HUES64 (cell line): ENCODE measurements at regions not wholly inside any gene's neighbourhood (a gene's known extent, or its start where the extent isn't known, plus 50 kb on each side); places are given as distances from the start of the nearest gene placed in this dataset.

Experiments
- H3K27ac ChIP-seq: 2 replicates; pipeline ENCODE4 v1.7.0; 2013; ENCODE audit warnings: low read depth, low read length, inconsistent platforms
- H3K27me3 ChIP-seq: 2 replicates; pipeline ENCODE4 v1.6.1; 2013; ENCODE audit warnings: mild to moderate bottlenecking, low read length; ENCODE audit not compliant: insufficient read depth
- H3K36me3 ChIP-seq: 2 replicates; pipeline ENCODE4 v1.6.1; 2013; ENCODE audit warnings: mild to moderate bottlenecking, low read length; ENCODE audit not compliant: insufficient read depth
- H3K4me1 ChIP-seq: 2 replicates; pipeline ENCODE4 v1.6.1; 2013; ENCODE audit warnings: mild to moderate bottlenecking, low read length, moderate library complexity; ENCODE audit not compliant: insufficient read depth
- H3K4me3 ChIP-seq: 2 replicates; pipeline ENCODE4 v1.5.1; 2013; ENCODE audit warnings: mild to moderate bottlenecking, low read length, moderate library complexity
- H3K9ac ChIP-seq: 2 replicates; pipeline ENCODE4 v1.6.1; 2013; ENCODE audit warnings: mild to moderate bottlenecking, low read depth, low read length
- H3K9me3 ChIP-seq: 2 replicates; pipeline ENCODE4 v1.6.1; 2013; ENCODE audit warnings: low read depth, low read length; ENCODE audit not compliant: insufficient read depth
- WGBS: fragments of 150-250, 120-280 bp; methylation state at CpG from one replicate; pipeline ENCODE4 v1.1.7; 2013; ENCODE audit warnings: missing lambda C conversion rate; 5-methylcytosine and 5-hydroxymethylcytosine counted together

DNA sequence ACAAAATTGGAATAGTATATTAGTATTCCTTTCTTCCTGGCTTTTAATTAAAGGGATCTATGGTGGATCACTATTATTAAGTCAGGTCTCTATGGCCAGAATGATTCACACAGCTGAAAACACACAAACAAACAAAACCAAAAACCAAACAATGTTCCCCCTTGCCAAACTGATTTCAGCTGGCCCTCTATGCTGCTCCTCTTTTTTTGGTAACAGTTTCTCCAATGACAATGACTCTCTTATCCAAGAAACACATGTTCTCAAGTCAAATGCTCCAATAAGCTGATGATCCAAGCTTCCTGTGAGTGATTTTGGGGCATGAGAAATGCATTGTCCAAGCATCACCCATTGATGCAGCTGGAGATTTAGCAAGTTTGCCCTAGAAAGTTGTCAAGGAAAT is 193.4 kb upstream of the TUT7 start:
- peaks cover 23% of the 10 kb centered on the region for H3K4me1 ChIP-seq
- no peak overlapping the region for H3K9ac ChIP-seq
- no peaks in the 10 kb centered on the region for H3K36me3 ChIP-seq
- no peaks in the 10 kb centered on the region for H3K9me3 ChIP-seq
- no peak overlapping the region for H3K27ac ChIP-seq
- H3K27me3 ChIP-seq: no peaks in the 10 kb centered on the region
- H3K4me3 ChIP-seq: no peak overlapping the region

DNA sequence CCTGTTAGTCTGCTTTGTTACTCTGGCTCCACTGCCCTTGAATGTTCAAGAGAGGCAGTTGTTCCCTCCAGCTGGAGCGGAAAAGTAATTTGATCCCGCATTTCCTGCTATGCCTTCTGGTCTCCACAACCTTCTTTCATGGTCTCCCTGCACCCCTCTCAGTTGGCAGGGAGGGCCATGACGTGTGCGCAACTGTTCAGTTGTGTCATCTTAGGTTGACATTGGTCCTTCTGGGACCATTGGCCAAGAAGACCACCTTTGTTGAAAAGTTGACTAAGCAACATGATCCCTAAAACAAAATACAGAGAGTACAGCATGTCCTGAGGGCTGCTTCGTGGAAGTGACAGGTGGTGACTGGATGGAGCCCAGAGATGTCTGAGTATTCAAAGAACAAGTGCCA is 192.5 kb upstream of the TUT7 start:
- H3K4me3 ChIP-seq: no peak overlapping the region
- H3K36me3 ChIP-seq: no peaks in the 10 kb centered on the region
- H3K27me3 ChIP-seq: no peaks in the 10 kb centered on the region
- no peak overlapping the region for H3K9ac ChIP-seq
- H3K4me1 ChIP-seq: peaks cover 26% of the 10 kb centered on the region
- 88% methylated on average over 5 of the region's 5 CpGs for WGBS
- no peaks in the 10 kb centered on the region for H3K9me3 ChIP-seq
- H3K27ac ChIP-seq: no peak overlapping the region

DNA sequence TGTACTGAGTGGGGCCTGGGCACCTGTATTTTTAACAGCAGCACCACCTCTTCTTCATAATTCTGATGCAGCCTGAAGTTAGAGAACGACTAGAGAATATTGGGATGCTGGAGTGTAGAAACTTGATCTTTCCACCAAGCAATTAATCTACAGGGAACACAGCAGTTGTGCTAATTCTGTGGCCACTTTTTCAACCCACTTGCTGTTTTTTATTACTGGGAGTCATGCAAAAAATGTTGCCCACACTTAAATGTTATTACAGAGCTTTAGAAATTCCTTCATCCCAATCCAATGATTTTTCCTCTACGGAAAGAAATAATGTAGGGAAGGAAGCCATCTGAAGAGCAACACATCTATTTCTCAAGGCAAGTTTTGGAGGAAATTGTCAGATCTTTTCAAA is 190.9 kb upstream of the TUT7 start:
- no peak overlapping the region for H3K9ac ChIP-seq
- 67% methylated on average over 1 of the region's 2 CpGs for whole genome bisulfite sequencing
- H3K4me1 ChIP-seq: peaks cover 26% of the 10 kb centered on the region
- H3K27me3 ChIP-seq: no peaks in the 10 kb centered on the region
- H3K9me3 ChIP-seq: no peaks in the 10 kb centered on the region
- H3K36me3 ChIP-seq: no peaks in the 10 kb centered on the region
- H3K4me3 ChIP-seq: no peak overlapping the region
- H3K27ac ChIP-seq: no peak overlapping the region

DNA sequence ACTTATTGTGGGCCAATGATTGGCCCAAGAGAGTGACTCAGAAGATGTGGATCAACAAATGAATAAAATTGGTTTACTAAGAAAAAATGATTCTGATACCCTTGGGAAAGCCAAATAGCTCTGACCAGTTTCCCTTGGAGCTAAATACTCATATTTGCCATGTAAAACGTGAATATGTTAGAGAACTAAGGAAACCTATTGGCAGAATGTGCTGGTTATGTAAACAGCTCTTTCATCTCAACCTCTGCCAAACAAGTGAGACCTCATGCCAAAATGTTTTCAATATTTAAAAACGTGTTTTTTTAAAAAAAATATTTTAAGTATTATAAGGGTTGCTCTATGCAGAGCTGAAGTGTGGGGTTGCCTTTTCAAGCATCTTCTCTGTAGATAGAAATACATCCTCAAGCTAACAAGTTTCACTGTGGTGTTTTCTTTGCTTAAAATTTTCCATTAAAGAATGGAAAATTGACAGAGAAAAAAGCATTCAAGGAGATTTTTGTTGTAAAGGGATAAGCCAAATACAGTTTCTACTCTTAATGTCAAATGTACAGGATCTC is 186.9 kb upstream of the TUT7 start:
- H3K27me3 ChIP-seq: no peaks in the 10 kb centered on the region
- no peak overlapping the region for H3K9ac ChIP-seq
- H3K27ac ChIP-seq: no peak overlapping the region
- H3K9me3 ChIP-seq: no peaks in the 10 kb centered on the region
- H3K36me3 ChIP-seq: no peaks in the 10 kb centered on the region
- H3K4me3 ChIP-seq: no peak overlapping the region
- 75% methylated on average over 1 of the region's 2 CpGs for WGBS
- H3K4me1 ChIP-seq: peaks cover 14% of the 10 kb centered on the region

DNA sequence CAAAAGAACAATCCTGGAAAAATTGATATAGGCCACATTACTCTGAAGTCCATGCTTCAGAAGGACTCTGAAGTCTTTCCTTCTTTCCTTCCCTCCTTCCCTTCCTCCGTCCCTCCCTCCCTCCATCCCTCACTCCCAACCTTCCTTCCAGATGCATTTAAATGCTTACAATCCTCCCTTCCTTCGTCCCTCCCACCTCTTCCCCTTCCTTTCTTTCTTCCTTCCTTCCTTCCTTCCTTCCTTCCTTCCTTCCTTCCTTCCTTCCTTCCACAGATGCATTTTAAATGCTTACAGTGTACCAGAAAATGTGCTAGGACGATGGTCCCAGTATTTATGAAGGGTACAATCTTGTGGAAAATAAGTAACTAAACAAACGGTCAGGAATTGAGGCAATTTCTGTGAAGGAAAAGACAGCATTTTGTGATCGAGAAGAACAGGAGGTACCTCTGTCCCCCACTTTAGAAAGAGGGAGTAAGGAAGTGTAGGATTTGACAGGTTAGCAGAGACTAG is 181.3 kb upstream of the TUT7 start:
- H3K36me3 ChIP-seq: no peaks in the 10 kb centered on the region
- no peak overlapping the region for H3K4me3 ChIP-seq
- peaks cover 7% of the 10 kb centered on the region; the same call in 1 of the 2 replicates for H3K4me1 ChIP-seq
- H3K9me3 ChIP-seq: no peaks in the 10 kb centered on the region
- H3K9ac ChIP-seq: no peak overlapping the region
- H3K27ac ChIP-seq: no peak overlapping the region
- 91% methylated on average over 5 of the region's 5 CpGs for WGBS
- no peaks in the 10 kb centered on the region for H3K27me3 ChIP-seq

DNA sequence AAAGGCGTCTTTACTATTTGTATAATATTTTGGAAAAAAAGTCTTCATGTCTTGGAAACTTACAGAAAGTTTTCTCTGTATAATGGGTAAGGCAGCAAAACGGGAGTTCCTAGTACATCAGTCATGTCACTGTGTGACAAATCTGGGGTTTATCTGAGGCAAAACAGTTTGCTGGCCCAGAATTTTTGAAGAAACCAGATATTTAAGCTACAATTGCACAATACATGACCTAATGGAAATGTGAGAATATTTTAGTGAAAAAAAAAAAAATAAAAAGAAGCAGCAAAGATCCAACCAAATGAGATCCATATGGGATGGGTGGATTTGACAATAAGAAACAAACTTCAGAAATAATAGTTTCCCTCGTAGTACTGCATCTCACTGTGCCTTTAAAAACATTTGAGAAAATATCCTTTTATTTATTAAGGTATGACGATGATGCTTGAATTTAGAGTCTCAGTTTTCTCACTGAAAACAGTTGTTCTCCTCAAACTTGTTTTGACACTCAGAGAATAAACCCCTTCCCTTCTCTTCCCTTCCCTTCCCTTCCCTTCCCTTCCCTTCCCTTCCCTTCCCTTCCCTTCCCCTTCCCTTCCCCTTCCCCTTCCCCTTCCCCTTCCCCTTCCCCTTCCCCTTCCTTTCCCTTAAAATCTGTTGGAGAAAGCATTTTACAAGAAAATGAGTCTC is 180.5 kb upstream of the TUT7 start:
- H3K36me3 ChIP-seq: no peaks in the 10 kb centered on the region
- peaks cover 7% of the 10 kb centered on the region; the same call in 1 of the 2 replicates for H3K4me1 ChIP-seq
- H3K27ac ChIP-seq: no peak overlapping the region
- H3K27me3 ChIP-seq: no peaks in the 10 kb centered on the region
- H3K9ac ChIP-seq: no peak overlapping the region
- no peak overlapping the region for H3K4me3 ChIP-seq
- 97% methylated on average over 2 of the region's 4 CpGs for WGBS
- H3K9me3 ChIP-seq: no peaks in the 10 kb centered on the region

DNA sequence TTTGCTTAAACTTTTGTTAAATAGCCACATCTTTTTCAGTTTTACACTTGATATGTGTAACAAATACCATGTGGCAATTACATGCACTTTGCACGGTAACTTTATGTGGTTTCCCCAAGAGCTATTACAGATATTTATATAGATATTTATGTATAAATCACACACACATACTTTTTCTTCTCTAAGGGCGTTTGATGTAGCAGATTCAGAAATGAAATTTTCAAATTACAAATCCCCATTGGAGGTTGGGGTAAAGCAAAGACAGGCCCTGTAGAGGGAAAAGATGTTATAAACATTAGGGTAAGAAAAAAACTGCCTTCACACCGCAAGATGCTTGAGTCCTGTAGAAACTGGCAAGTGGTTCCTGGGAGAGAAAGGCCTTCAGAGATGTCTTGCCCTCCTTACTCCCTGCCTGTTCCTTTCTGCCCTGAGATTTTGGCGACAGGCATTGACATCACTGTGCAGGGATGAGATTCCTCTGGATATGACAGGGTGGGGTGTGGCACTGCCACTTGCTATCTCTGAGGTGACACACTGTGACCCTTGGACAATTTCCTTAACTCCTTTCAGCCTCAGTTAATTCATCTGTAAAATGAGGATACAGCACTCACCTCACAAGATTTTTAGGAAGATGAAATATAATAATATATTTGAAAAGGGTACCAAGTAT is 177.9 kb upstream of the TUT7 start:
- WGBS: 100% methylated on average over 2 of the region's 4 CpGs
- Histone ChIP-seq H3K9me3 (no peaks in the 10 kb centered on the region), H3K36me3 (no peaks in the 10 kb centered on the region), H3K9ac (no peak overlapping the region), H3K4me1 (peaks cover 7% of the 10 kb centered on the region; the same call in 1 of the 2 replicates), H3K27me3 (no peaks in the 10 kb centered on the region), H3K27ac (no peak overlapping the region), H3K4me3 (no peak overlapping the region)

DNA sequence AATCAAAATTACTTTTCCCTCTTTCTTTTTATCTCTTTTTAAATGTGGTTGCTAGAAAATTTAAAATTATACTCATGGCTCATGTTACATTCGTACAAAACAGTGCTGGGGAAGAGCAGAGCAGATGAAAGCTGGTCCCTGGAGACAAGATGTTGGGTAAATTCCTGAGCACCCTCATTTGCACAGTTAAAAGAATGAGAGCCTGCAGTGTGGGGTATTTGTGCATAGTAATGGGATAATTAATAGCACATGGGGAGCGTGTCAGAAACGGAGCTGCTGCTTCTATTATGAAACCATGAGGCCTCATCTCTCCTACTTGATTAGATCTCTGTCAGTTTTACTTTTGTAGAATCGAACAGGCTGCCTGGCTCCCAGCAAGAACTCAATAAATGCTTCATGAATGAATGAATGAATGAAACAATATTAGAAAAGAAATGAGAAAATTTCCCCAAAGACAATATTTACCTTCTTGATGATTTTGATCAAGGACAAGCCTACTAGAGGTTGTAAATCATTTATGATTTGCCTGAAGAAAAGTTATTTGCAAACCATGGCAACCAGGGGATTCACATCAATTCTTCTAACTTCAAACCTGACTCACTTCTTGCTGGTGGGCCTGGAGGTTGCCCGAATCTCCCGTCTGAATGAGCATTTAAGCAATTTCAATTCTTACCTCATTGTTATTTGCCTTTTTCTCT is 177.2 kb upstream of the TUT7 start:
- H3K27me3 ChIP-seq: no peaks in the 10 kb centered on the region
- no peak overlapping the region for H3K4me3 ChIP-seq
- H3K36me3 ChIP-seq: no peaks in the 10 kb centered on the region
- WGBS: 81% methylated on average over 6 of the region's 6 CpGs
- no peak overlapping the region for H3K27ac ChIP-seq
- no peaks in the 10 kb centered on the region for H3K9me3 ChIP-seq
- peaks cover 7% of the 10 kb centered on the region; the same call in 1 of the 2 replicates for H3K4me1 ChIP-seq
- H3K9ac ChIP-seq: no peak overlapping the region

DNA sequence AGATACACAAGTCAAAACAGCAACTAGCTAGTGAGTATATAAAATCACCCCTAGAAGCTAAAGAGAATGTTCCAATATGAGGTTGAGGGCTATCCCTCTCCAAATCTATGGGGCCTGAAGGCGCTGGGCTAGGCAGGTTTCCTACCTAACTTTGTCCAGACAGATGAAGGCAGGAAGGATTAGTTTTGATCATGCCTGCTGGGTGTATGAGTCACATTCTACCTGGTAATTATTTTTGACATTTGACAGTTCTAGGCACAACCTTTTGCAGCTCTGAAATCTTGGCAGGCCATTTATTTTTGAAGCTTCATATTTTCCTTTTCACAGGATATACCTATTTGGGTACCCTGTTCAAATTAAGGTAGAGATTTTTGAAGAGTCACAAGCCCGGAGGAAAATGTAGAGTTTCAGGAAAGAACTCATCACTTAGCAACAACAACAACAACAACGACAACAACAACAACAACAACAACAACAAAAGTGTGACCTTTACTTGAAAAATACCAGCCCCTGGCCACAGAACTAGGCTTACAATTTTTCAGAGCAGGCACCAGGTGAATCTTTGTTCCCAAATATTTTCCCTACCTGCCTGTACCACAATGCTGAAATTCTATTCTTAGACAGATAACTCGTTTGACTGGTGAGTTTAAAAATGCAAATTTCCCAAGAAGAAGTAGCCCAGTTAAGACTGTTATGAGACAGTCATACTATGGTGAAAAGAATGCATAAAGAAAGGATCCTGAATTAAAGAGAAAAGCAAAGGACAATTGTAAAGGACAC is 175.5 kb upstream of the TUT7 start:
- no peak overlapping the region for H3K27ac ChIP-seq
- H3K9me3 ChIP-seq: no peaks in the 10 kb centered on the region
- H3K36me3 ChIP-seq: no peaks in the 10 kb centered on the region
- no peak overlapping the region for H3K9ac ChIP-seq
- H3K4me1 ChIP-seq: peaks cover 7% of the 10 kb centered on the region; the same call in 1 of the 2 replicates
- 88% methylated on average over 4 of the region's 4 CpGs for WGBS
- H3K27me3 ChIP-seq: no peaks in the 10 kb centered on the region
- no peak overlapping the region for H3K4me3 ChIP-seq

DNA sequence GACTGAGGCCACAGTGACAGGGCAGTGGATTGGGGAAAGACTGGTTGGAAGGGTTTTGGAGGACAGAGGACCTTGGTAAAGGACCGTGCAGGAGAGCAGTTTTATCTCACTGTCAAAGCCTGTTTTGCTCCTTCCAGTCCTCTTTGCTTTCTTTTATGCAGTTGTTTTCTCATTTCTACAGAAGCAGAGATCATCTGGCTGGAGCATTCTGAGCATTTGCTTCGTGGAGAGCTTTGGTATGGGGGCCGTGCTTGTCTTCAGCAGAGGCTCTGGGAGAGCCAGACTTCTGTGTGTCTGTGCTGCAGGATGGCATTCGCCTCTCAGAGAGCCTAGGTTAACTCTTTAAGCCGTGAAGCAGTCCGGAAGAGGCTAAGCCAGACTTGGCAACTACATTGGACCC is 171.8 kb upstream of the TUT7 start:
- Histone ChIP-seq H3K27ac (no peak overlapping the region), H3K4me1 (no peaks in the 10 kb centered on the region)
- 90% methylated on average over 6 of the region's 6 CpGs for WGBS

More for the DNA sequence above, 171.8 kb upstream of the TUT7 start:
- Histone ChIP-seq H3K9ac (no peak overlapping the region), H3K4me3 (no peak overlapping the region), H3K27me3 (no peaks in the 10 kb centered on the region), H3K36me3 (no peaks in the 10 kb centered on the region), H3K9me3 (no peaks in the 10 kb centered on the region)
